ENCODE measurements at regions not wholly inside any gene's neighbourhood (a gene's known extent, or its start where the extent isn't known, plus 50 kb on each side); places are given as distances from the start of the nearest gene placed in this dataset.

DNA sequence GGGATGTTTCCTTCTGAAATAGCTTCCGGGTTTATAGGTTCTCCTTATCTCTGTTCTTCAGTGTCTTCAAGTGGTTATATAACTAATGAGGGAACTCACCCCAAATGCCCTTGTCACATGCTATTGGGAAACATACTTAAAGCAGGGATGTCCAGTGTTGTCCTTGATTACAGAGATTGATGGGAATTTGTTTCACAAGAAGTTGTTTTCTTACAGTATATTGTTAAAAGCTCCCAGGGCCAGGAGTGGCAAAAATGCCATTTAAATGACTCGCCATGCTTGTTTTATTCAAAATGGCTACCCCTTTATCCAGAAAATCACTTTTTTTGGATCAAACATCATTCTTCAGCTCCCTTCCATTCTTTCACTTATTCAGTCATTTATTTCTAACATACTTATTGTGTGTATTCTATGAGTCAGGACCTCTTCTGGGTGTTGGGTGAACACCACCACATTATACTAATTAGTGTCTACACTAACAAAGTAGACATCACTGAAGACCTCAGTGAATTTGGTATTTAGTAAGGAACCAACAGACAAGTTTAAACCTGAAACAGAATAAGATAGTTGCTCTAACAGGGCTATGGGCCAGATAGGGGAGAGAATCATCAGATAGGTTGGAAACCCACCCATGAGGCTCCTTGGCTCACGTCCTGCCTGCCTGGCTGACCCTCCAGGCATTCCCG lies 791.1 kb downstream of the MAFB start:
- TF ChIP-seq POLR2A (IDR thresholded peaks at IDR 0.05; ENCODE audit: low read depth, low read length) (no peak), POLR2AphosphoS5 (IDR thresholded peaks at IDR 0.05; ENCODE audit: low read depth, low read length) (no peak), TAF1 (IDR thresholded peaks at IDR 0.05; ENCODE audit: low read depth, low read length) (no peak)

Data from GM12891 (cell line).